SH-SY5Y (cell line): ENCODE measurements at regions not wholly inside any gene's neighbourhood (a gene's known extent, or its start where the extent isn't known, plus 50 kb on each side); places are given as distances from the start of the nearest gene placed in this dataset.

Source experiments
- GATA2 ChIP-seq: IDR thresholded peaks from 2 replicates; pipeline ENCODE4 v1.6.1; 2011; ENCODE audit warnings: mild to moderate bottlenecking, low read depth, low read length
- GATA3 ChIP-seq: IDR thresholded peaks from 2 replicates; pipeline ENCODE4 v1.6.1; 2011; ENCODE audit warnings: low read depth, mild to moderate bottlenecking, low read length, moderate library complexity

- TF ChIP-seq GATA3 (no peak), GATA2 (no peak)
Observed at GRCh38 chr13:22893204-22893603, 287.6 kb upstream of the SGCG start.
